SK-N-SH treated with all-trans-retinoic acid at 6 μM for 48 hours (cell line): ENCODE measurements at regions not wholly inside any gene's neighbourhood (a gene's known extent, or its start where the extent isn't known, plus 50 kb on each side); places are given as distances from the start of the nearest gene placed in this dataset.

Experiments
- ATAC-seq: fragments of 200-7000 bp; cut with Tn5 transposase; 3 replicates; pipeline ENCODE4 v1.9.1; 2020; ENCODE audit warnings: mild to moderate bottlenecking, moderate library complexity
- ARNTL ChIP-seq: fragments of 450-650 bp; formaldehyde crosslinking; IDR thresholded peaks from 2 replicates; pipeline ENCODE4 v1.5.0; 2020; ENCODE audit warnings: low read depth, mild to moderate bottlenecking, moderate library complexity, borderline replicate concordance
- BACH2 ChIP-seq: fragments of 250-450 bp; sonication (Bioruptor Pico); IDR thresholded peaks from 2 replicates; pipeline ENCODE4 v1.9.0; 2021; ENCODE audit warnings: mild to moderate bottlenecking, borderline replicate concordance
- CREB5 ChIP-seq: fragments of 250-450 bp; sonication (Bioruptor Pico); IDR thresholded peaks from 2 replicates; pipeline ENCODE4 v1.5.1; 2020; ENCODE audit warnings: low read depth, mild to moderate bottlenecking, moderate library complexity
- CSDC2 ChIP-seq: fragments of 250-450 bp; sonication (Bioruptor Pico); IDR thresholded peaks from 2 replicates; pipeline ENCODE4 v1.5.0; 2020; ENCODE audit warnings: mild to moderate bottlenecking, moderate library complexity
- CSRNP3 ChIP-seq: fragments of 250-450 bp; sonication (Bioruptor Pico); IDR thresholded peaks from 2 replicates; pipeline ENCODE4 v1.5.1; 2021; ENCODE audit warnings: mild to moderate bottlenecking, moderate library complexity
- ESRRG ChIP-seq: fragments of 250-450 bp; sonication (Bioruptor Pico); IDR thresholded peaks from 2 replicates; pipeline ENCODE4 v1.6.1; 2021; ENCODE audit warnings: mild to moderate bottlenecking
- GLIS3 ChIP-seq: fragments of 250-450 bp; sonication (Bioruptor Pico); IDR thresholded peaks from 2 replicates; pipeline ENCODE4 v1.5.0; 2020; ENCODE audit warnings: mild to moderate bottlenecking, moderate library complexity
- ISL1 ChIP-seq: fragments of 250-450 bp; sonication (Bioruptor Pico); IDR thresholded peaks from 2 replicates; pipeline ENCODE4 v2.1.2; 2022; ENCODE audit warnings: mild to moderate bottlenecking, moderate library complexity
- OSR1 ChIP-seq: fragments of 250-450 bp; sonication (Bioruptor Pico); IDR thresholded peaks from 2 replicates; pipeline ENCODE4 v1.8.0; 2022; ENCODE audit warnings: moderate library complexity, mild to moderate bottlenecking, inconsistent platforms
- POU6F1 ChIP-seq: fragments of 250-450 bp; sonication (Bioruptor Pico); IDR thresholded peaks from 2 replicates; pipeline ENCODE4 v1.8.0; 2021; ENCODE audit warnings: low read depth, mild to moderate bottlenecking, moderate library complexity, borderline replicate concordance
- PPARA ChIP-seq: fragments of 250-450 bp; sonication (Bioruptor Pico); IDR thresholded peaks from 2 replicates; pipeline ENCODE4 v1.5.0; 2020; ENCODE audit warnings: mild to moderate bottlenecking, borderline replicate concordance
- RARB ChIP-seq: fragments of 250-450 bp; sonication (Bioruptor Pico); IDR thresholded peaks from 2 replicates; pipeline ENCODE4 v1.8.0; 2021; ENCODE audit warnings: mild to moderate bottlenecking, moderate library complexity
- SNAI2 ChIP-seq: fragments of 250-450 bp; sonication (Bioruptor Pico); IDR thresholded peaks from 2 replicates; pipeline ENCODE4 v1.5.0; 2020; ENCODE audit warnings: mild to moderate bottlenecking, moderate library complexity
- TCF4 ChIP-seq: fragments of 250-450 bp; sonication (Bioruptor Pico); IDR thresholded peaks from 2 replicates; pipeline ENCODE4 v1.8.0; 2021; ENCODE audit warnings: mild to moderate bottlenecking, moderate library complexity, borderline replicate concordance
- TOX ChIP-seq: fragments of 250-450 bp; sonication (Bioruptor Pico); IDR thresholded peaks from 2 replicates; pipeline ENCODE4 v1.8.0; 2021; ENCODE audit warnings: mild to moderate bottlenecking, moderate library complexity, borderline replicate concordance
- TSHZ2 ChIP-seq: fragments of 250-450 bp; sonication (Bioruptor Pico); IDR thresholded peaks from 2 replicates; pipeline ENCODE4 v1.5.0; 2020; ENCODE audit warnings: mild to moderate bottlenecking, moderate library complexity
- ZC3H10 ChIP-seq: fragments of 250-450 bp; sonication (Bioruptor Pico); IDR thresholded peaks from 2 replicates; pipeline ENCODE4 v1.5.1; 2021; ENCODE audit warnings: mild to moderate bottlenecking, moderate library complexity
- ZFP30 ChIP-seq: fragments of 450-650 bp; formaldehyde crosslinking; IDR thresholded peaks from 2 replicates; pipeline ENCODE4 v1.5.0; 2022; ENCODE audit warnings: mild to moderate bottlenecking, moderate library complexity
- ZNF565 ChIP-seq: fragments of 450-650 bp; formaldehyde crosslinking; conservative IDR thresholded peaks from 2 replicates; pipeline ENCODE4 v1.5.0; 2020; ENCODE audit warnings: low read depth, mild to moderate bottlenecking, moderate library complexity
- ZNF70 ChIP-seq: fragments of 450-650 bp; formaldehyde crosslinking; IDR thresholded peaks from 2 replicates; pipeline ENCODE4 v1.5.0; 2020; ENCODE audit warnings: mild to moderate bottlenecking, moderate library complexity
- ZNF8 ChIP-seq: fragments of 450-650 bp; formaldehyde crosslinking; IDR thresholded peaks from 2 replicates; pipeline ENCODE4 v1.5.0; 2020; ENCODE audit warnings: mild to moderate bottlenecking, moderate library complexity

GRCh38 chr2:7598402-7598801 is 681.2 kb downstream of the RNF144A start:
- no peak for TF ChIP-seq CSDC2 (CRISPR knock-in tag)
- no peak for TF ChIP-seq ISL1 (CRISPR knock-in tag)
- no peak for TF ChIP-seq SNAI2 (CRISPR knock-in tag)
- no peak for TF ChIP-seq RARB (CRISPR knock-in tag)
- no peak for TF ChIP-seq ESRRG (CRISPR knock-in tag)
- no peak for TF ChIP-seq ZFP30 (CRISPR knock-in tag)
- no peak for TF ChIP-seq TCF4
- no peak for TF ChIP-seq CREB5 (CRISPR knock-in tag)
- no peak for TF ChIP-seq TSHZ2 (CRISPR knock-in tag)
- TF ChIP-seq ARNTL (CRISPR knock-in tag) = no peak
- no peak for TF ChIP-seq GLIS3 (CRISPR knock-in tag)
- no peak for TF ChIP-seq ZC3H10 (CRISPR knock-in tag)
- TF ChIP-seq CSRNP3 (CRISPR knock-in tag) = no peak
- TF ChIP-seq OSR1 (CRISPR knock-in tag) = no peak
- no peak for TF ChIP-seq POU6F1
- TF ChIP-seq ZNF70 = no peak
- no peak for TF ChIP-seq ZNF565 (CRISPR knock-in tag)
- TF ChIP-seq, all 23 proteins: peak for 0
- no peak for ATAC-seq

GRCh38 chr2:7599462-7600258 is 682.4 kb downstream of the RNF144A start:
- ATAC-seq = no peak
- TF ChIP-seq ARNTL (CRISPR knock-in tag) = no peak
- no peak for TF ChIP-seq OSR1 (CRISPR knock-in tag)
- no peak for TF ChIP-seq ESRRG (CRISPR knock-in tag)
- no peak for TF ChIP-seq TSHZ2 (CRISPR knock-in tag)
- TF ChIP-seq ZNF70 = no peak
- TF ChIP-seq TOX = no peak
- TF ChIP-seq CSDC2 (CRISPR knock-in tag) = no peak
- TF ChIP-seq BACH2 (CRISPR knock-in tag) = no peak
- TF ChIP-seq ZC3H10 (CRISPR knock-in tag) = no peak
- TF ChIP-seq PPARA = no peak
- no peak for TF ChIP-seq CREB5 (CRISPR knock-in tag)
- TF ChIP-seq CSRNP3 (CRISPR knock-in tag) = no peak
- no peak for TF ChIP-seq RARB (CRISPR knock-in tag)
- TF ChIP-seq ZNF8 (CRISPR knock-in tag) = no peak
- TF ChIP-seq TCF4 = no peak
- no peak for TF ChIP-seq GLIS3 (CRISPR knock-in tag)
